Vagina (tissue), 2 donors: ENCODE measurements at regions not wholly inside any gene's neighbourhood (a gene's known extent, or its start where the extent isn't known, plus 50 kb on each side); places are given as distances from the start of the nearest gene placed in this dataset.

Experiments
- CTCF ChIP-seq, 3 experiments: fragments of 450-650 bp in 2 of 3; fragments of 200-600 bp in 1 of 3; sonication (generic) in 1 of 3; IDR thresholded peaks; one replicate each; pipeline ENCODE4 v1.5.1; 2017 to 2019; ENCODE audit warnings: antibody characterized with exemption in 3 of 3, mild to moderate bottlenecking in 2 of 3, moderate library complexity in 2 of 3
- POLR2A ChIP-seq, 2 donors: fragments of 450-650 bp; IDR thresholded peaks; one replicate each; pipeline ENCODE4 v1.6.1; 2017; ENCODE audit warnings: antibody characterized with exemption in 2 of 2, mild to moderate bottlenecking in 2 of 2, moderate library complexity in 2 of 2

GRCh38 chr13:73957889-73958288 lies 176.3 kb downstream of the KLF12 start:
- no peak for TF ChIP-seq CTCF (IDR thresholded peaks at IDR 0.05)
- no peak for TF ChIP-seq POLR2A (IDR thresholded peaks at IDR 0.05)
